ENCODE measurements at regions not wholly inside any gene's neighbourhood (a gene's known extent, or its start where the extent isn't known, plus 50 kb on each side); places are given as distances from the start of the nearest gene placed in this dataset.

- Mint-ChIP-seq H3K4me1 (ENCODE audit: low read depth) (no peaks in the 10 kb centered on the region), H3K27me3 (ENCODE audit: insufficient read depth) (peaks cover 4% of the 10 kb centered on the region), H3K27ac (no peak overlapping the region), H3K36me3 (ENCODE audit: low read depth) (no peaks in the 10 kb centered on the region), H3K9me3 (no peaks in the 10 kb centered on the region), H3K4me3 (no peak overlapping the region)
- no peak for DNase-seq
- no peak for TF ChIP-seq CTCF (IDR thresholded peaks at IDR 0.05)
Observed at GRCh38 chr12:100738086-100738485, 56.5 kb upstream of the ANO4 start.

- peak; percentile 88 for TF ChIP-seq CTCF (IDR thresholded peaks at IDR 0.05)
- no peaks in the 10 kb centered on the region for H3K9me3 Mint-ChIP-seq
- H3K27me3 Mint-ChIP-seq (ENCODE audit: insufficient read depth): peaks cover 2% of the 10 kb centered on the region
- H3K36me3 Mint-ChIP-seq (ENCODE audit: low read depth): no peaks in the 10 kb centered on the region
- no peak overlapping the region for H3K27ac Mint-ChIP-seq
- DNase-seq: peak; percentile 20
- no peak overlapping the region for H3K4me3 Mint-ChIP-seq
- no peaks in the 10 kb centered on the region for H3K4me1 Mint-ChIP-seq (ENCODE audit: low read depth)
Observed at GRCh38 chr12:100741084-100741711, 53.4 kb upstream of the ANO4 start.

GRCh38 chr12:100743060-100743459 lies 51.5 kb upstream of the ANO4 start:
- H3K36me3 Mint-ChIP-seq (ENCODE audit: low read depth): no peaks in the 10 kb centered on the region
- H3K9me3 Mint-ChIP-seq: no peaks in the 10 kb centered on the region
- no peak for DNase-seq
- H3K4me1 Mint-ChIP-seq (ENCODE audit: low read depth): no peaks in the 10 kb centered on the region
- no peak overlapping the region for H3K4me3 Mint-ChIP-seq
- no peak for TF ChIP-seq CTCF (IDR thresholded peaks at IDR 0.05)
- no peak overlapping the region for H3K27ac Mint-ChIP-seq
- peaks cover 2% of the 10 kb centered on the region for H3K27me3 Mint-ChIP-seq (ENCODE audit: insufficient read depth)

Measured in HFFc6 (cell line).